DOHH2 (cell line): ENCODE measurements at regions not wholly inside any gene's neighbourhood (a gene's known extent, or its start where the extent isn't known, plus 50 kb on each side); places are given as distances from the start of the nearest gene placed in this dataset.

Source experiments
- H3F3A ChIP-seq: fragments of 200-600 bp; sonication (generic), shearing (Covaris generic); 2 replicates; pipeline ENCODE4 v1.6.0; 2016; ENCODE audit warnings: antibody characterized with exemption, mild to moderate bottlenecking; ENCODE audit not compliant: control insufficient read depth, insufficient read depth
- H3K27ac ChIP-seq: fragments of 200-600 bp; sonication (generic); 2 replicates; pipeline ENCODE4 v1.5.1; 2014; ENCODE audit warnings: low read depth, mild to moderate bottlenecking, low read length, moderate library complexity
- H3K27me3 ChIP-seq: fragments of 200-600 bp; sonication (generic); 2 replicates; pipeline ENCODE4 v1.6.1; 2014; ENCODE audit warnings: mild to moderate bottlenecking, low read length, mixed read lengths; ENCODE audit not compliant: control insufficient read depth
- H3K36me3 ChIP-seq: fragments of 200-600 bp; sonication (generic); 2 replicates; pipeline ENCODE4 v1.6.1; 2014; ENCODE audit warnings: mild to moderate bottlenecking, low read length, moderate library complexity, mixed read lengths; ENCODE audit not compliant: control insufficient read depth
- H3K4me1 ChIP-seq: fragments of 200-600 bp; sonication (generic); 2 replicates; pipeline ENCODE4 v1.6.1; 2014; ENCODE audit warnings: mild to moderate bottlenecking, low read length, mixed read lengths; ENCODE audit not compliant: control insufficient read depth
- H3K4me2 ChIP-seq: fragments of 200-600 bp; sonication (generic); 2 replicates; pipeline ENCODE4 v1.6.0; 2014; ENCODE audit warnings: mild to moderate bottlenecking, low read length, moderate library complexity
- H3K4me3 ChIP-seq: fragments of 200-600 bp; sonication (generic); 2 replicates; pipeline ENCODE4 v1.5.1; 2014; ENCODE audit warnings: mild to moderate bottlenecking, low read length, mixed read lengths
- H3K79me2 ChIP-seq: fragments of 200-600 bp; sonication (generic); 2 replicates; pipeline ENCODE4 v1.6.1; 2014; ENCODE audit warnings: mild to moderate bottlenecking, low read length, mixed read lengths; ENCODE audit not compliant: control insufficient read depth
- H3K9me2 ChIP-seq: fragments of 200-600 bp; sonication (generic); replicated peaks from 2 replicates; pipeline ENCODE4 v1.6.1; 2014; ENCODE audit warnings: mild to moderate bottlenecking, low read length, mixed read lengths; ENCODE audit not compliant: control insufficient read depth
- H3K9me3 ChIP-seq: fragments of 200-600 bp; sonication (generic); 2 replicates; pipeline ENCODE4 v1.6.1; 2014; ENCODE audit warnings: antibody characterized with exemption, low read length, mixed read lengths; ENCODE audit not compliant: control insufficient read depth, insufficient read depth
- H4K20me1 ChIP-seq: fragments of 200-600 bp; sonication (generic); 2 replicates; pipeline ENCODE4 v1.6.0; 2014; ENCODE audit warnings: low read depth, mild to moderate bottlenecking, antibody characterized with exemption, low read length, moderate library complexity; ENCODE audit not compliant: control insufficient read depth, insufficient read depth
- EZH2phosphoT487 ChIP-seq: fragments of 200-600 bp; sonication (generic); IDR thresholded peaks from 2 replicates; pipeline ENCODE4 v1.6.1; 2017; ENCODE audit warnings: borderline replicate concordance, mild to moderate bottlenecking, antibody characterized with exemption, low read length, moderate library complexity, mixed read lengths
- TF ChIP-seq, protein P1 (sequence below): fragments of 200-600 bp; sonication (generic); IDR thresholded peaks from one replicate; pipeline ENCODE4 v1.5.1; 2014; ENCODE audit warnings: antibody characterized with exemption, mild to moderate bottlenecking, low read depth, low read length; ENCODE audit not compliant: poor library complexity, severe bottlenecking

DNA sequence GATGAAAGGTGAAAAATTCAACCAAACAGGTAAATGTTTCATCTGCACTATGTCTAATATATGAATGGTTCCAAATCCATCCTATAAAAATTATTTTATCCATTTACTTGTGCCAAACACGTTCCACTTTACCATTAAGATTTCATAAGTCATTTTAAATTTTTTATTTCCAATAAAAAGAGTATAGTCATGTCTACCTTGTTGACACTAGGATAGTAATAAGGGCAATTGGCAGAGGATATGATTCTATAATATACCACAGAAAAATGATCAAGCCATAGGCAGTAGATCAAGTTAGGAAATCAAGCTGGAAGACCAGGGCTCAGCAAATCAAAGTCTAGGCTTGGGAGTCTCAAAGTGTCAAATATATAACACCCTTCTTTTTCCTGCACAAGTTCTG, 384.3 kb downstream of the METTL4 start:
- Histone ChIP-seq H4K20me1 (no peaks in the 10 kb centered on the region), H3K9me2 (no peaks in the 10 kb centered on the region), H3K79me2 (no peaks in the 10 kb centered on the region), H3K4me3 (no peak overlapping the region), H3K4me2 (no peak overlapping the region), H3K36me3 (no peaks in the 10 kb centered on the region), H3F3A (no peaks in the 10 kb centered on the region), H3K27ac (no peak overlapping the region), H3K9me3 (no peaks in the 10 kb centered on the region), H3K4me1 (no peaks in the 10 kb centered on the region), H3K27me3 (peaks cover 4% of the 10 kb centered on the region; the same call in 1 of the 2 replicates)
- TF ChIP-seq EZH2phosphoT487: no peak
- TF ChIP-seq, protein P1, sequence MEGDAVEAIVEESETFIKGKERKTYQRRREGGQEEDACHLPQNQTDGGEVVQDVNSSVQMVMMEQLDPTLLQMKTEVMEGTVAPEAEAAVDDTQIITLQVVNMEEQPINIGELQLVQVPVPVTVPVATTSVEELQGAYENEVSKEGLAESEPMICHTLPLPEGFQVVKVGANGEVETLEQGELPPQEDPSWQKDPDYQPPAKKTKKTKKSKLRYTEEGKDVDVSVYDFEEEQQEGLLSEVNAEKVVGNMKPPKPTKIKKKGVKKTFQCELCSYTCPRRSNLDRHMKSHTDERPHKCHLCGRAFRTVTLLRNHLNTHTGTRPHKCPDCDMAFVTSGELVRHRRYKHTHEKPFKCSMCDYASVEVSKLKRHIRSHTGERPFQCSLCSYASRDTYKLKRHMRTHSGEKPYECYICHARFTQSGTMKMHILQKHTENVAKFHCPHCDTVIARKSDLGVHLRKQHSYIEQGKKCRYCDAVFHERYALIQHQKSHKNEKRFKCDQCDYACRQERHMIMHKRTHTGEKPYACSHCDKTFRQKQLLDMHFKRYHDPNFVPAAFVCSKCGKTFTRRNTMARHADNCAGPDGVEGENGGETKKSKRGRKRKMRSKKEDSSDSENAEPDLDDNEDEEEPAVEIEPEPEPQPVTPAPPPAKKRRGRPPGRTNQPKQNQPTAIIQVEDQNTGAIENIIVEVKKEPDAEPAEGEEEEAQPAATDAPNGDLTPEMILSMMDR: no peak

DNA sequence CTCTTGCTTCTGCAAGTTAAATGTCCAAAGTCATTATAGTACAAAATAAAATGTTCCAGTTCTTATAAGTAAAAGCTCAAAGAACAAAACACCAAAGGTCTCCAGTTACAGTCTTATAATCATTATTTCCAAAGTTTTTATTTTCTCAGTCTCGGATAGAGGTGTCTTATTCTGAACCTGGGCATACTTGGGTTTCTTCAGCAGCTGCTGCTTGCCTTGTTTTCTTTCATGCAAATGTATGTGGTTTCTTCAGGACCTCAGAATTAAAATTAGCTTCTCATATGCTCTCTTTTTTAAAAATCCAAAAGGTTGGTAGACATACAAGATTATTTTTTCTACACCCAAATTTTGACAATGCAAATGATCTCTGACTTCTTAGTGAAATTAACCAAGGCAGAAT, 383.0 kb downstream of the METTL4 start:
- TF ChIP-seq, protein P1: no peak
- TF ChIP-seq EZH2phosphoT487: no peak
- H3K4me1 ChIP-seq: no peaks in the 10 kb centered on the region
- H3K36me3 ChIP-seq: no peaks in the 10 kb centered on the region
- no peaks in the 10 kb centered on the region for H4K20me1 ChIP-seq
- peaks cover 4% of the 10 kb centered on the region; the same call in 1 of the 2 replicates for H3K27me3 ChIP-seq
- H3K79me2 ChIP-seq: no peaks in the 10 kb centered on the region
- H3K27ac ChIP-seq: no peak overlapping the region
- H3K9me2 ChIP-seq: no peaks in the 10 kb centered on the region
- no peaks in the 10 kb centered on the region for H3K9me3 ChIP-seq
- H3K4me3 ChIP-seq: no peak overlapping the region
- no peak overlapping the region for H3K4me2 ChIP-seq
- no peaks in the 10 kb centered on the region for H3F3A ChIP-seq

DNA sequence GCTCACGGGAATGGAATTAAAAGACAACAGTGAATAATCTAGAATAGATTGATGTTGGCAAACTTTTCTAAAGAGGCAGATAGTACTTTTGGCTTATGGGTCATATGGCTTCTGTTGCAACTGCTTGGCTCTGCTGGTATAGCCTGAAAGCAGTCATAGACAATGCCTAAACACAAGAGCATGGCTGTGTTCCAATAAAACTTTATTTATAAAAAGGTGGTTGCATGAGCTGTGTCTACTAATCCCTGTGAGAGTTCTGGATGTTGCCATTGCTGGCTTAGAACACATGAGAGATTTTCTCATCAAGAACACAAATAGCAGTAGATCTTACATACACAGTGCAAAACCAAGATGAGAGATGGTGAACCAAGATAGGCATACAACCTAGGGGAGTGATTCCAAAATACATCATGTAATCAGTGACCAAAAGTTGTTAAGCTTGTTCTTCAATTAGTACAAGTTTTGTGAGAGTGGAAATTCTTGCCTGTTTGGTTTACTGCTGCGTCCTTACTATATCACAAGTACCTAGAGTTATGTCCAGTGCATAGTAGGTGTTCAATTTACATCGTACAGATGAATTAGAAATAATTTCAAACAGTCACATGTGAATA, 380.0 kb downstream of the METTL4 start:
- Histone ChIP-seq H4K20me1 (no peaks in the 10 kb centered on the region), H3K27ac (no peak overlapping the region), H3K4me2 (no peak overlapping the region), H3K4me3 (no peak overlapping the region), H3K9me3 (no peaks in the 10 kb centered on the region), H3K9me2 (no peaks in the 10 kb centered on the region), H3F3A (no peaks in the 10 kb centered on the region), H3K36me3 (no peaks in the 10 kb centered on the region), H3K79me2 (no peaks in the 10 kb centered on the region), H3K4me1 (no peaks in the 10 kb centered on the region), H3K27me3 (no peaks in the 10 kb centered on the region)
- TF ChIP-seq, protein P1: no peak
